Right lobe of liver (tissue), 6 donors: ENCODE measurements at regions not wholly inside any gene's neighbourhood (a gene's known extent, or its start where the extent isn't known, plus 50 kb on each side); places are given as distances from the start of the nearest gene placed in this dataset.
A peak's percentile ranks its signal among the peaks of the same experiment; 100 is the strongest.

Experiments used
- ATAC-seq, 4 donors: fragments of 200-7000 bp; cut with Tn5 transposase; one replicate each; pipeline ENCODE4 v1.9.1; 2020; ENCODE audit warnings: mild to moderate bottlenecking in 4 of 4, moderate library complexity in 4 of 4
- DNase-seq, 3 donors: peaks; one replicate each; pipeline ENCODE4 v3.0.0-alpha.2; 2020
- H3K27ac ChIP-seq, 3 donors: fragments of 200-600 bp; one replicate each; pipeline ENCODE4 v1.8.0; 2022
- H3K27me3 ChIP-seq, 2 donors: fragments of 200-600 bp; one replicate each; pipeline ENCODE4 v1.8.0; 2022
- H3K36me3 ChIP-seq, 4 donors: fragments of 200-600 bp; sonication (generic) in 1 of 4; one replicate each; pipeline versions ENCODE4 v1.5.1 to v1.8.0; 2017 to 2022; ENCODE audit warnings: control low read depth in 1 of 4
- H3K4me1 ChIP-seq, 4 donors: fragments of 200-600 bp; sonication (generic) in 1 of 4; one replicate each; pipeline versions ENCODE4 v1.5.1 to v1.8.0; 2017 to 2022; ENCODE audit warnings: control low read depth in 1 of 4
- H3K4me3 ChIP-seq, 3 donors: fragments of 200-600 bp; one replicate each; pipeline ENCODE4 v1.8.0; 2022
- H3K9me3 ChIP-seq, 4 donors: fragments of 200-600 bp; sonication (generic) in 1 of 4; one replicate each; pipeline versions ENCODE4 v1.5.1 to v1.8.0; 2017 to 2022; ENCODE audit warnings: control low read depth in 1 of 4
- CTCF ChIP-seq, 4 donors: fragments of 200-600 bp in 3 of 4; fragments of 450-650 bp in 1 of 4; IDR thresholded peaks; one replicate each; pipeline versions ENCODE4 v1.5.1 to v1.8.0; 2016 to 2022; ENCODE audit warnings: antibody characterized with exemption in 4 of 4, mild to moderate bottlenecking in 2 of 4
- POLR2A ChIP-seq: fragments of 450-650 bp; IDR thresholded peaks from one replicate; pipeline ENCODE4 v1.6.1; 2017; ENCODE audit warnings: antibody characterized with exemption, mild to moderate bottlenecking
- WGBS: methylation state at CpG from one replicate; pipeline ENCODE4 v1.1.6; 2018; ENCODE audit warnings: low coverage, low lambda C conversion rate; ENCODE audit not compliant: insufficient coverage; ENCODE audit errors: missing lambda C conversion rate; 5-methylcytosine and 5-hydroxymethylcytosine counted together
- intact Hi-C, 2 donors: fragments of 100-400 bp; cut with DNase I; formaldehyde crosslinking; loops; one replicate each; pipeline versions ENCODE4 v1.11.2 to v1.14.1; 2022
- donor health status: DM: no; HTN: yes; CAD: no.
- donor health status: DM: no; HTN: no; CAD: no.
- donor health status: DM: no; HTN: no; CAD: no.
- donor health status: DM: no; HTN: yes; CAD: no.
- donor health status: DM: no; HTN: yes; CAD: no.

GRCh38 chr3:152717252-152717651 lies 117.7 kb upstream of the P2RY1 start:
- Histone ChIP-seq H3K4me1 (no peaks in the 10 kb centered on the region), H3K27me3 (no peaks in the 10 kb centered on the region), H3K36me3 (no peaks in the 10 kb centered on the region), H3K9me3 (no peaks in the 10 kb centered on the region), H3K27ac (no peak overlapping the region), H3K4me3 (no peak overlapping the region)
- 76% methylated on average over 3 of the region's 3 CpGs for WGBS
- intact Hi-C loops = no loop called here
- DNase-seq = no peak
- TF ChIP-seq POLR2A (no peak), CTCF (IDR thresholded peaks at IDR 0.05) (no peak)
- ATAC-seq = no peak

GRCh38 chr3:152718810-152719209 lies 116.1 kb upstream of the P2RY1 start:
- TF ChIP-seq POLR2A (no peak), CTCF (IDR thresholded peaks at IDR 0.05) (no peak)
- DNase-seq (no peak), ATAC-seq (no peak)
- H3K27ac ChIP-seq = no peak overlapping the region
- H3K27me3 ChIP-seq = no peaks in the 10 kb centered on the region
- intact Hi-C loops = no loop called here
- no peaks in the 10 kb centered on the region for H3K36me3 ChIP-seq
- no peaks in the 10 kb centered on the region for H3K4me1 ChIP-seq
- no peaks in the 10 kb centered on the region for H3K9me3 ChIP-seq
- no peak overlapping the region for H3K4me3 ChIP-seq

GRCh38 chr3:152719264-152719663 lies 115.7 kb upstream of the P2RY1 start:
- ATAC-seq (peak in 1 of 4 donors; percentile 62), DNase-seq (no peak)
- Histone ChIP-seq H3K27me3 (no peaks in the 10 kb centered on the region), H3K9me3 (no peaks in the 10 kb centered on the region), H3K4me1 (no peaks in the 10 kb centered on the region), H3K27ac (no peak overlapping the region), H3K4me3 (no peak overlapping the region), H3K36me3 (no peaks in the 10 kb centered on the region)
- TF ChIP-seq CTCF (IDR thresholded peaks at IDR 0.05) = no peak
- no peak for TF ChIP-seq POLR2A
- WGBS = 47% methylated on average over 2 of the region's 2 CpGs
- intact Hi-C loops = no loop called here

GRCh38 chr3:152720951-152721718 lies 113.8 kb upstream of the P2RY1 start:
- DNase-seq (no peak), ATAC-seq (no peak)
- WGBS = 62% methylated on average over 4 of the region's 4 CpGs
- Histone ChIP-seq H3K36me3 (no peaks in the 10 kb centered on the region), H3K4me3 (no peak overlapping the region), H3K4me1 (no peaks in the 10 kb centered on the region), H3K9me3 (no peaks in the 10 kb centered on the region), H3K27me3 (no peaks in the 10 kb centered on the region), H3K27ac (no peak overlapping the region)
- TF ChIP-seq POLR2A (no peak), CTCF (IDR thresholded peaks at IDR 0.05) (no peak)
- intact Hi-C loops = no loop called here

GRCh38 chr3:152724270-152724669 lies 110.7 kb upstream of the P2RY1 start:
- DNase-seq (no peak), ATAC-seq (no peak)
- Histone ChIP-seq H3K27me3 (no peaks in the 10 kb centered on the region), H3K27ac (no peak overlapping the region), H3K4me1 (no peaks in the 10 kb centered on the region), H3K9me3 (no peaks in the 10 kb centered on the region), H3K36me3 (no peaks in the 10 kb centered on the region), H3K4me3 (no peak overlapping the region)
- intact Hi-C loops = no loop called here
- no peak for TF ChIP-seq CTCF (IDR thresholded peaks at IDR 0.05)
- no peak for TF ChIP-seq POLR2A
- WGBS = 80% methylated on average over 1 of the region's 1 CpG
